ENCODE measurements at regions not wholly inside any gene's neighbourhood (a gene's known extent, or its start where the extent isn't known, plus 50 kb on each side); places are given as distances from the start of the nearest gene placed in this dataset.
"Not testable (repeated sequence)": the region's sequence is repeated elsewhere in the genome, so short reads cannot be mapped to it uniquely, and the experiment has no call there.

DNA sequence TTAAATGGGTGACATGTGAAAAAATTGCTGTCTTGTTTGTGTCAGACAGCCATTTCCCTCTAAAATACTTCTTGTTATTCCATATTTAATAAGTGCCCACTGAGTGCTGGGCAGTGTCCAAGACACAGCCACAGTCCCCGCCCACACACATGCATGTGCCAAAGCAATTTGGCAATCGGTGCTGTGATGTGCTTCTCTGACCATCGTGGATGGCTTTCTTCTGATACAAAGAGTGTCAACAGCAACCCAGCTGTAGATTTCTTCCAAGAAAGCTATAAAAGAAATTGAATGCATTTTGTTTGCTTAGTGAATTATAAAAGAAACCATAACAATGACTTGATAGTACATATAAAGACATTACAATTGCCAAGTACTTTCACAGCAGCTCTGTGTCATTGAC lies 140.5 kb upstream of the ATXN1 start:
- WGBS (ENCODE audit: insufficient coverage): 84% methylated on average over 3 of the region's 3 CpGs
- peaks cover 0 to 5% (median 2%) of the 10 kb centered on the region in 4 experiments for H3K4me1 ChIP-seq (ENCODE audit: control extremely low read depth in 1 of 4, control insufficient read depth in 4 of 4, insufficient read depth in 4 of 4, low read length in 3 of 4)
- H3K4me3 ChIP-seq (ENCODE audit: control insufficient read depth in 1 of 7, extremely low read depth in 1 of 7, insufficient read depth in 4 of 7, low read depth in 2 of 7, low read length in 6 of 7): no peak overlapping the region
- ChIA-PET POLR2A (no interaction called here), CTCF (no interaction called here)
- no peak for DNase-seq
- no peak overlapping the region for H3K27ac ChIP-seq (ENCODE audit: insufficient read depth in 1 of 2, low read depth in 1 of 2, low read length in 2 of 2, poor library complexity in 1 of 2, severe bottlenecking in 2 of 2)
- H3K9me3 ChIP-seq (ENCODE audit: control extremely low read depth in 1 of 5, control insufficient read depth in 4 of 5, insufficient read depth in 2 of 5, low read depth in 1 of 5, low read length in 4 of 5): no peaks in the 10 kb centered on the region
- no peaks in the 10 kb centered on the region for H3K27me3 ChIP-seq (replicated peaks in 2 of 5; ENCODE audit: control insufficient read depth in 4 of 5, insufficient read depth in 5 of 5, low read length in 4 of 5)
- H3K36me3 ChIP-seq (ENCODE audit: control insufficient read depth in 4 of 4, insufficient read depth in 4 of 4, low read length in 3 of 4): no peaks in the 10 kb centered on the region

DNA sequence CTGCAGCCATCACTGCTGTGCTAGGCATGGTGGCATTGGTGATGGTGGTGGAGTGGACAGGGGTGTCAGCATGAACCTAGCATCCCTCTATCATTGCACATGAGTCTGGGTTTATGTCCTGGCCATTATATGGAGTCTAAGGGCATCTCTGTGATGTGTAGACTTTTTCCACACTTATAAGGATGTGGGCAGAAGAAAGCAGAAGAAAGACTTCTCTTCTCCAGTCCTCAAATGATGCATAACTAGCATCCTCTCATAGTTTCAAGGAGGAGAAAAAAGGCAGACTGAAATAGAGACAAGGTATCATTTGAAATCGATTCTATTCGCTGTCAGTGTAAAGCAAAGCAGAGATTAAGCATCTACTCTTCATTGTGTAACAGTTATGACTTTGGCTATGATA lies 140.0 kb upstream of the ATXN1 start:
- ChIA-PET CTCF (no interaction called here), POLR2A (no interaction called here)
- no peaks in the 10 kb centered on the region for H3K27me3 ChIP-seq (replicated peaks in 2 of 5; ENCODE audit: control insufficient read depth in 4 of 5, insufficient read depth in 5 of 5, low read length in 4 of 5)
- H3K4me3 ChIP-seq (ENCODE audit: control insufficient read depth in 1 of 7, extremely low read depth in 1 of 7, insufficient read depth in 4 of 7, low read depth in 2 of 7, low read length in 6 of 7): no peak overlapping the region
- H3K9me3 ChIP-seq (ENCODE audit: control extremely low read depth in 1 of 5, control insufficient read depth in 4 of 5, insufficient read depth in 2 of 5, low read depth in 1 of 5, low read length in 4 of 5): no peaks in the 10 kb centered on the region
- no peak overlapping the region for H3K27ac ChIP-seq (ENCODE audit: insufficient read depth in 1 of 2, low read depth in 1 of 2, low read length in 2 of 2, poor library complexity in 1 of 2, severe bottlenecking in 2 of 2)
- H3K36me3 ChIP-seq (ENCODE audit: control insufficient read depth in 4 of 4, insufficient read depth in 4 of 4, low read length in 3 of 4): no peaks in the 10 kb centered on the region
- WGBS (ENCODE audit: insufficient coverage): no CpG with 5 or more reads among the region's 2 CpGs
- DNase-seq: no peak
- peaks cover 0 to 5% (median 2%) of the 10 kb centered on the region in 4 experiments for H3K4me1 ChIP-seq (ENCODE audit: control extremely low read depth in 1 of 4, control insufficient read depth in 4 of 4, insufficient read depth in 4 of 4, low read length in 3 of 4)

DNA sequence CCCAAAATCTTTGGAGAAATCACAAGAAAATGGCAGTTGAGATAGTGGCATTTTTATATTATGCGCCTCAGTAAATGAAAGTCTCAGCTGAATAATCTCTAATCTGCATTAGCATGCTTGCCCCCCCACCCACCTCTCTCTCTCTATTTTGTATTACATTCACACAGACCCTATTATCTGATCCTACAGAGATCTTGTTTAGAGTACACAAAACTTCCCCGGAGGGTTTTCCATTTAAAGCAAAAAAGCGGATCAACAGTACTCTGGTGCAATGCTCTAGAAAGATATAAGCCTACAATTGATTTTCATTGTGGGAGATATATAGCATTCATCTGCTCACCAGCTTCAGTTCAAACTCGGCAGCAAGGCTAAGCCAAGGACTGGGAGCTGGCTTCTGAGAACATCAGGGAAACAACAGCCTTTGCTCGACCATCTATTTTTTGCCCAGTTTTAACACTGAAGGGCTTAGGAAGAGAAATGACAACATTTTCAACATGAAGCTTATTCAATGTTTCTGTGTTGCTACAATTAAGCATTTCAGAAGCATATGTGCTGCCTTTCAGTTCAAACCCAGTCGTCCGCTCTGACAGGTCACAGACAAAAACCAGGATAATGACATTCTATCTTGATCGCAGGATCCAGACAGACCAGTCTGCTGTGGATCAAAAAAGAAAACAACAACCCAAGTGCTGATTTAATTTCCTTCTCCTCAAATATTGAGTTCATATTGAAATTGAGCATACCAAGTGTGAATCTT lies 137.6 kb upstream of the ATXN1 start:
- POLR2A ChIA-PET: no interaction called here

DNA sequence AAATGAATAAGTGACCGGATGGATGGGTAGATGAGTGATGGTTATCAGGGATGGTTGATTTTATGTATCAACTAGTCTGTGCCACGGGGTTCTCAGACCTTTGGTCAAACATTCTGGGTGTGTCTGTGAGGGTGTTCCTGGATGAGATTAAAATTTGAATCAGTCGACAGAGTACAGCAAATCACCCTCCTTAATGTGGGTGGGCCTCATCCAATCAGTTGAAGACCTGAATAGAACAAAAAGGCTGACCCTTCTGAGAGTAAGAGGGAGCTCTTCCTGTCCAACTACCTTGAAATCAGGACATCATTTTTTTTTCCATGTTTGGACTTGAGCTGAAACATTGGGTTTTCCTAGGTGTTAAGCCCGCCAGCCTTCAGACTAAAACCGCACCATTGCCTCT lies 136.4 kb upstream of the ATXN1 start:
- POLR2A ChIA-PET: no interaction called here
- Histone ChIP-seq H3K27ac (ENCODE audit: insufficient read depth in 1 of 2, low read depth in 1 of 2, low read length in 2 of 2, poor library complexity in 1 of 2, severe bottlenecking in 2 of 2) (no peak overlapping the region), H3K36me3 (ENCODE audit: control insufficient read depth in 4 of 4, insufficient read depth in 4 of 4, low read length in 3 of 4) (no peaks in the 10 kb centered on the region), H3K27me3 (replicated peaks in 2 of 5; ENCODE audit: control insufficient read depth in 4 of 5, insufficient read depth in 5 of 5, low read length in 4 of 5) (no peaks in the 10 kb centered on the region), H3K9me3 (ENCODE audit: control extremely low read depth in 1 of 5, control insufficient read depth in 4 of 5, insufficient read depth in 2 of 5, low read depth in 1 of 5, low read length in 4 of 5) (peaks cover 0 to 17% (median 0%) of the 10 kb centered on the region in 5 experiments), H3K4me3 (ENCODE audit: control insufficient read depth in 1 of 7, extremely low read depth in 1 of 7, insufficient read depth in 4 of 7, low read depth in 2 of 7, low read length in 6 of 7) (no peak overlapping the region), H3K4me1 (ENCODE audit: control extremely low read depth in 1 of 4, control insufficient read depth in 4 of 4, insufficient read depth in 4 of 4, low read length in 3 of 4) (no peaks in the 10 kb centered on the region)
- 100% methylated on average over 3 of the region's 5 CpGs for WGBS (ENCODE audit: insufficient coverage)
- CTCF ChIA-PET: interaction anchor here (1.3 kb wide), 1 partner anchor 8 kb away, joined by 3 read pairs; no protein-coding TSS in a partner anchor
- no peak for DNase-seq

More for the DNA sequence above, 137.6 kb upstream of the ATXN1 start:
- WGBS (ENCODE audit: insufficient coverage): 98% methylated on average over 4 of the region's 8 CpGs
- H3K4me3 ChIP-seq (ENCODE audit: control insufficient read depth in 1 of 7, extremely low read depth in 1 of 7, insufficient read depth in 4 of 7, low read depth in 2 of 7, low read length in 6 of 7): no peak overlapping the region
- no peaks in the 10 kb centered on the region for H3K36me3 ChIP-seq (ENCODE audit: control insufficient read depth in 4 of 4, insufficient read depth in 4 of 4, low read length in 3 of 4)
- H3K9me3 ChIP-seq (ENCODE audit: control extremely low read depth in 1 of 5, control insufficient read depth in 4 of 5, insufficient read depth in 2 of 5, low read depth in 1 of 5, low read length in 4 of 5): peaks cover 0 to 14% (median 0%) of the 10 kb centered on the region in 5 experiments
- CTCF ChIA-PET: no interaction called here
- DNase-seq: no peak
- no peaks in the 10 kb centered on the region for H3K27me3 ChIP-seq (replicated peaks in 2 of 5; ENCODE audit: control insufficient read depth in 4 of 5, insufficient read depth in 5 of 5, low read length in 4 of 5)
- H3K27ac ChIP-seq (ENCODE audit: insufficient read depth in 1 of 2, low read depth in 1 of 2, low read length in 2 of 2, poor library complexity in 1 of 2, severe bottlenecking in 2 of 2): no peak overlapping the region
- H3K4me1 ChIP-seq (ENCODE audit: control extremely low read depth in 1 of 4, control insufficient read depth in 4 of 4, insufficient read depth in 4 of 4, low read length in 3 of 4): peaks cover 0 to 5% (median 2%) of the 10 kb centered on the region in 4 experiments

DNA sequence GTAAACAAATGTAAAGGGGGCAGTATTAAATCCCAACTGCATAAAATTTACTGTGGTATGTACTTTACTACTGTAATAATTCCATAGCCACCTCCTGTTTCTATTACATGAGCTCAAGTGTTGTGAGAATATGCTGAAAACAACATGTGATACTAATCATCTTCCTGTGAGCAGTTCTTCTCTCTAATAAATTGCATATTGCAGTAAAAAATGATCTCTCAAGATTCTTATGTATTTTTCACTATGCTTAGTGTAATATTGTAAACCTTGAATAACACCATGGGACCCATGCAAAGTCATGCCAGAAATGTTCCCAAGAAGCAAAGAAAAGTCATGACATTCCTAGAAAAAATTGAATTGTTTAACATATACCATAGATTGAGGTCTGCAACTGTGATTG lies 133.0 kb upstream of the ATXN1 start:
- Histone ChIP-seq H3K4me1 (ENCODE audit: control extremely low read depth in 1 of 4, control insufficient read depth in 4 of 4, insufficient read depth in 4 of 4, low read length in 3 of 4) (peaks cover 0 to 1% (median 0%) of the 10 kb centered on the region in 4 experiments), H3K27me3 (replicated peaks in 2 of 5; ENCODE audit: control insufficient read depth in 4 of 5, insufficient read depth in 5 of 5, low read length in 4 of 5) (no peaks in the 10 kb centered on the region), H3K36me3 (ENCODE audit: control insufficient read depth in 4 of 4, insufficient read depth in 4 of 4, low read length in 3 of 4) (no peaks in the 10 kb centered on the region), H3K9me3 (ENCODE audit: control extremely low read depth in 1 of 5, control insufficient read depth in 4 of 5, insufficient read depth in 2 of 5, low read depth in 1 of 5, low read length in 4 of 5) (peaks cover 0 to 17% (median 0%) of the 10 kb centered on the region in 5 experiments), H3K4me3 (ENCODE audit: control insufficient read depth in 1 of 7, extremely low read depth in 1 of 7, insufficient read depth in 4 of 7, low read depth in 2 of 7, low read length in 6 of 7) (no peak overlapping the region), H3K27ac (ENCODE audit: insufficient read depth in 1 of 2, low read depth in 1 of 2, low read length in 2 of 2, poor library complexity in 1 of 2, severe bottlenecking in 2 of 2) (no peak overlapping the region)
- no peak for DNase-seq
- ChIA-PET CTCF (no interaction called here), POLR2A (no interaction called here)

DNA sequence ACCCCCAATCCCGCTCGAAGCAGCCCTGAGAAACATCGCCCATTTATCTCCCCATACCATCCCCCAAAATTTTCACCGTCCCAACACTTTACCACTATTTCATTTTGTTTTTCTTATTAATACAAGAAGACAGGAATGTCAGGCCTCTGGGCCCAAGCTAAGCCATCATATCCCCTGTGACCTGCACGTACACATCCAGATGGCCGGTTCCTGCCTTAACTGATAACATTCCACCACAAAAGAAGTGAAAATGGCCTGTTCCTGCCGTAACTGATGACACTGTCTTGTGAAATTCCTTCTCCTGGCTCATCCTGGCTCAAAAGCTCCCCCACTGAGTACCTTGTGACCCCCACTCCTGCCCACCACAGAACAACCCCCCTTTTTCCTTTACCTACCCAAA lies 129.8 kb upstream of the ATXN1 start:
- DNase-seq; H3K4me3 ChIP-seq (ENCODE audit: control insufficient read depth in 1 of 7, extremely low read depth in 1 of 7, insufficient read depth in 4 of 7, low read depth in 2 of 7, low read length in 6 of 7); POLR2A ChIA-PET; CTCF ChIA-PET; H3K27me3 ChIP-seq (replicated peaks in 2 of 5; ENCODE audit: control insufficient read depth in 4 of 5, insufficient read depth in 5 of 5, low read length in 4 of 5); H3K36me3 ChIP-seq (ENCODE audit: control insufficient read depth in 4 of 4, insufficient read depth in 4 of 4, low read length in 3 of 4); H3K27ac ChIP-seq (ENCODE audit: insufficient read depth in 1 of 2, low read depth in 1 of 2, low read length in 2 of 2, poor library complexity in 1 of 2, severe bottlenecking in 2 of 2); H3K4me1 ChIP-seq (ENCODE audit: control extremely low read depth in 1 of 4, control insufficient read depth in 4 of 4, insufficient read depth in 4 of 4, low read length in 3 of 4): not testable (repeated sequence)
- 100% methylated on average over 3 of the region's 7 CpGs for WGBS (ENCODE audit: insufficient coverage)
- peaks cover 0 to 16% (median 0%) of the 10 kb centered on the region in 5 experiments for H3K9me3 ChIP-seq (ENCODE audit: control extremely low read depth in 1 of 5, control insufficient read depth in 4 of 5, insufficient read depth in 2 of 5, low read depth in 1 of 5, low read length in 4 of 5)

DNA sequence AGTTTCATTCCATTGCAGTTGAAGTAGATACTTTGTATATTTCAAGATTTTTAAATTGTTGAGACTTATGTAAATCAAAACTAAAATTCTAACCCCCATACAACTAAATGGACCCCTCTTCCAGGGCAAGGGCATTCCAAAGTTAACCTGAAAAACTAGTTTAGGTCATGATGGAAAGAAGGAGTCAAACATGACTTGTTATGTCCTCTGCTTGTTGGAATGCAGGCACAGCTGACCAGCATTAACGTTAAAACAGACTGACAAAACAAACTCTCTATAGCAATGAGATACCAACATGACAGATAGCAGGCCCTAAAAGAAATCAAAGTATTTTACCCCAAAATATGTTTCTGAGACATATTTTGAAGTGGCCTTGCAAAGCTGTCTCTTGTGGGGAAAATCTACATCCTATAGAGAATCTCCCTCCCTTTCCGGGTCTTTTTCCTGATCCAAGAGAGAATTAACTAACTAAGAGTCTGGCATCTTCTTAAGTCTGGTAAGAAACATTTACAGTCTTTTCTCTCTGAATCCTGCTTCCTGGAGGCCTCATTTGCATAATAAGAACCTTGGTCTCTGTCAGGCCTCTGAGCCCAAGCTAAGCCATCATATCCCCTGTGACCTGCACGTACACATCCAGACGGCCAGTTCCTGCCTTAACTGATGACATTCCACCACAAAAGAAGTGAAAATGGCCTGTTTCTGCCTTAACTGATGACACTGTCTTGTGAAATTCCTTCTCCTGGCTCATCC lies 124.3 kb upstream of the ATXN1 start:
- WGBS (ENCODE audit: insufficient coverage): 100% methylated on average over 2 of the region's 4 CpGs
- POLR2A ChIA-PET: no interaction called here
- Histone ChIP-seq H3K27me3 (replicated peaks in 2 of 5; ENCODE audit: control insufficient read depth in 4 of 5, insufficient read depth in 5 of 5, low read length in 4 of 5) (no peaks in the 10 kb centered on the region), H3K4me1 (ENCODE audit: control extremely low read depth in 1 of 4, control insufficient read depth in 4 of 4, insufficient read depth in 4 of 4, low read length in 3 of 4) (peaks cover 0 to 4% (median under 1%) of the 10 kb centered on the region in 4 experiments), H3K4me3 (ENCODE audit: control insufficient read depth in 1 of 7, extremely low read depth in 1 of 7, insufficient read depth in 4 of 7, low read depth in 2 of 7, low read length in 6 of 7) (no peak overlapping the region), H3K36me3 (ENCODE audit: control insufficient read depth in 4 of 4, insufficient read depth in 4 of 4, low read length in 3 of 4) (no peaks in the 10 kb centered on the region), H3K9me3 (ENCODE audit: control extremely low read depth in 1 of 5, control insufficient read depth in 4 of 5, insufficient read depth in 2 of 5, low read depth in 1 of 5, low read length in 4 of 5) (no peaks in the 10 kb centered on the region), H3K27ac (ENCODE audit: insufficient read depth in 1 of 2, low read depth in 1 of 2, low read length in 2 of 2, poor library complexity in 1 of 2, severe bottlenecking in 2 of 2) (no peak overlapping the region)
- DNase-seq: no peak
- CTCF ChIA-PET: no interaction called here

Measured in common myeloid progenitor, CD34-positive (primary cell).